ENCODE measurements at regions not wholly inside any gene's neighbourhood (a gene's known extent, or its start where the extent isn't known, plus 50 kb on each side); places are given as distances from the start of the nearest gene placed in this dataset.
"Not testable (repeated sequence)": the region's sequence is repeated elsewhere in the genome, so short reads cannot be mapped to it uniquely, and the experiment has no call there.

- DNase-seq (ENCODE audit: low read depth) = no peak
These were observed 53.5 kb downstream of the TEX51 start for GRCh38 chr2:126952216-126952615.

GRCh38 chr2:126953483-126953882, 54.8 kb downstream of the TEX51 start:
- DNase-seq (ENCODE audit: low read depth) = no peak

GRCh38 chr2:126954831-126955230, 56.1 kb downstream of the TEX51 start:
- no peak for DNase-seq (ENCODE audit: low read depth)

GRCh38 chr2:126956773-126957172, 58.1 kb downstream of the TEX51 start:
- DNase-seq (ENCODE audit: low read depth) = not testable (repeated sequence)

GRCh38 chr2:126963390-126963789, 64.7 kb downstream of the TEX51 start:
- no peak for DNase-seq (ENCODE audit: low read depth)

- no peak for DNase-seq (ENCODE audit: low read depth)
These were observed 67.9 kb downstream of the TEX51 start for GRCh38 chr2:126966601-126967000.

GRCh38 chr2:126970583-126970982, 71.9 kb downstream of the TEX51 start:
- no peak for DNase-seq (ENCODE audit: low read depth)

- no peak for DNase-seq (ENCODE audit: low read depth)
These were observed 72.4 kb downstream of the TEX51 start for GRCh38 chr2:126971162-126971480.

- peak; percentile 23 for DNase-seq (ENCODE audit: low read depth)
These were observed 73.0 kb downstream of the TEX51 start for GRCh38 chr2:126971481-126972278.

GRCh38 chr2:126972279-126972626, 73.6 kb downstream of the TEX51 start:
- no peak for DNase-seq (ENCODE audit: low read depth)

- no peak for DNase-seq (ENCODE audit: low read depth)
These were observed 75.1 kb downstream of the TEX51 start for GRCh38 chr2:126973745-126974144.

- DNase-seq (ENCODE audit: low read depth) = peak; percentile 27
These were observed 77.3 kb downstream of the TEX51 start for GRCh38 chr2:126975671-126976655.

- no peak for DNase-seq (ENCODE audit: low read depth)
These were observed 78.1 kb downstream of the TEX51 start for GRCh38 chr2:126976721-126977328.

GRCh38 chr2:126978333-126978732, 79.6 kb downstream of the TEX51 start:
- DNase-seq (ENCODE audit: low read depth) = no peak

GRCh38 chr2:126979039-126980003, 80.6 kb downstream of the TEX51 start:
- DNase-seq (ENCODE audit: low read depth) = no peak

- no peak for DNase-seq (ENCODE audit: low read depth)
These were observed 82.8 kb downstream of the TEX51 start for GRCh38 chr2:126981476-126981875.

- DNase-seq (ENCODE audit: low read depth) = no peak
These were observed 84.2 kb downstream of the TEX51 start for GRCh38 chr2:126982935-126983334.

- no peak for DNase-seq (ENCODE audit: low read depth)
These were observed 88.0 kb downstream of the TEX51 start for GRCh38 chr2:126986631-126987187.

GRCh38 chr2:126988482-126988881, 89.8 kb downstream of the TEX51 start:
- DNase-seq (ENCODE audit: low read depth) = no peak

GRCh38 chr2:126989064-126989463, 90.4 kb downstream of the TEX51 start:
- DNase-seq (ENCODE audit: low read depth) = not testable (repeated sequence)

GRCh38 chr2:126990200-126990599, 91.5 kb downstream of the TEX51 start:
- DNase-seq (ENCODE audit: low read depth) = no peak
